ENCODE measurements at regions not wholly inside any gene's neighbourhood (a gene's known extent, or its start where the extent isn't known, plus 50 kb on each side); places are given as distances from the start of the nearest gene placed in this dataset.

DNA sequence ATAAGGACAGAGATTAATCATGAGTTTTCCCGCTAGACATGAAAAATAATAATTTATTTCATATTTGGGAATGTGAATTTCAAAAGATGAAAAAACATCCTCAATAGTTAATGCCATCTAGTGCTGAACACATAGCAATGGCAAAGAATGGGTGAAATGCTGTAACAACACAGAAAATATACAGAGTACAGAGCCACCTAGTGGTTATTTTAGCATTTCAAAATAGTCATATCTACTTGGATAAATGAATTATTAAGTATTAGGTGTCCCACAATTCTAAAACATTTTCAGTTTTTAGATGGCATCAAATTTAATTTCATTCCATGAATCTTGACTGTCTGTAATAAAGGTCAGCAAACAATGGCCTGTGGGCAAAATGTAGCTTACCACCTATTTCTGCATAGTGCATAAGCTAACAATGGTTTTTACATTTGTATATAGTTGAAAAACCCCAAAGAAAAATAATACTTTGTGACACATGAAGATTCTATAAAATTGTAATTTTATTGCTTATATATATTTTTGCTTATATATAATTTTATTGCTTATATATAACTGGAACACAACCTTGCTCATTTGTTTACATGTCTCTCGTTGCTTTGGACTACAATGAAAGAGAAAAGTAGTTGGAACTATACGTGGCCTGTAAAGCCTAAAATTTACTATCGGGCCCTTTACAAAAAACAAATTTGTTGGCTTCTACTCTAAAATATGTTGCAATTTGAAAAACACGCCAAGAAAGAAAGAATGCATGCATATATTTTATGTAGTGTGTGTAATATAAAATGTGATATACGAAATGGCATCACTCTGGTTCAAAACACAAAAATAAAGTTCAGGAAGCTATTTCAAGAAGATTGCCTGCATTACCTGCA, 99.1 kb upstream of the FAM47C start:
- FAIRE-seq (peak; percentile 94), DNase-seq (ENCODE audit: insufficient read length, low spot score) (no peak)
- TF ChIP-seq, protein P1, sequence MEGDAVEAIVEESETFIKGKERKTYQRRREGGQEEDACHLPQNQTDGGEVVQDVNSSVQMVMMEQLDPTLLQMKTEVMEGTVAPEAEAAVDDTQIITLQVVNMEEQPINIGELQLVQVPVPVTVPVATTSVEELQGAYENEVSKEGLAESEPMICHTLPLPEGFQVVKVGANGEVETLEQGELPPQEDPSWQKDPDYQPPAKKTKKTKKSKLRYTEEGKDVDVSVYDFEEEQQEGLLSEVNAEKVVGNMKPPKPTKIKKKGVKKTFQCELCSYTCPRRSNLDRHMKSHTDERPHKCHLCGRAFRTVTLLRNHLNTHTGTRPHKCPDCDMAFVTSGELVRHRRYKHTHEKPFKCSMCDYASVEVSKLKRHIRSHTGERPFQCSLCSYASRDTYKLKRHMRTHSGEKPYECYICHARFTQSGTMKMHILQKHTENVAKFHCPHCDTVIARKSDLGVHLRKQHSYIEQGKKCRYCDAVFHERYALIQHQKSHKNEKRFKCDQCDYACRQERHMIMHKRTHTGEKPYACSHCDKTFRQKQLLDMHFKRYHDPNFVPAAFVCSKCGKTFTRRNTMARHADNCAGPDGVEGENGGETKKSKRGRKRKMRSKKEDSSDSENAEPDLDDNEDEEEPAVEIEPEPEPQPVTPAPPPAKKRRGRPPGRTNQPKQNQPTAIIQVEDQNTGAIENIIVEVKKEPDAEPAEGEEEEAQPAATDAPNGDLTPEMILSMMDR (IDR thresholded peaks at IDR 0.05; ENCODE audit: insufficient read depth, missing control alignments) = peak; percentile 37

DNA sequence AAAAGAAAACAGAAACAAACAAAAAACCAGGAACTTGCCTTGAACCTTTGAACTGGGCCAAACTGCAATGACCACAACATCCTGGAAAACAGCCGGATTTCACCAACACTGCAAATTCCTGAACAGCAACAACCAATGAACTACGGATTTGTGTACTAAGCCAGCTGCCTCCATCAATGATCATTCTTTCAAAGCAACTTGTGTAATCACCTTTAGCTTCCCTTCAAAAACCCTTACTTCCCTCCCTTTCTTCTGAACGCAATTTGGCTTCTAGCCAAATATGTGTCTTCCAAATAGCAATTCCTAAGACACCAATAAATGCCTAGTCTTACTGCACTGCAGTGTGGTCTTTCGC, 98.5 kb upstream of the FAM47C start:
- FAIRE-seq = no peak
- DNase-seq (ENCODE audit: insufficient read length, low spot score) = no peak
- TF ChIP-seq, protein P1 (IDR thresholded peaks at IDR 0.05; ENCODE audit: insufficient read depth, missing control alignments) = no peak

DNA sequence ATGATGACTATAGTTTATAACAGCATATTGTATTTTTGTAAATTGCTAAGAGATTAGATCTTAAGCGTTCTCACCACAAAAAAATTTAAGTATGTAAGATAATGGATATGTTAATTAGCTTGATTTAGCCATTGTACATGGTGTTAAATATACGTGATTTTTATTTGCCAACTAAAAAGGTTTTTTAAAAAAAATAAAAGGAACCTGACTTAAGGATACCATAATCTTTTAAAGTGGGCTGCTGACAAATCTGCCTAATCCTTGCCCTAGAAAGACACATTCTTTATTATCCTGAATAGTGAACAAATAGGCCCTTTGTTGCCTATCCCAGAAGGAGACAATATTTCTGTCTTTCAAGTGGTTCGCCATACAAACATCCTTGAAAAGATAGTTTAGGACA, 94.6 kb upstream of the FAM47C start:
- FAIRE-seq = peak; percentile 41
- TF ChIP-seq, protein P1 (IDR thresholded peaks at IDR 0.05; ENCODE audit: insufficient read depth, missing control alignments) = no peak
- DNase-seq (ENCODE audit: insufficient read length, low spot score) = no peak

- TF ChIP-seq, protein P1 (IDR thresholded peaks at IDR 0.05; ENCODE audit: insufficient read depth, missing control alignments) = no peak
- DNase-seq (ENCODE audit: insufficient read length, low spot score) (no peak), FAIRE-seq (no peak)
These were observed 91.2 kb upstream of the FAM47C start for GRCh38 chrX:36916941-36917340.

GRCh38 chrX:36927712-36928111, 80.5 kb upstream of the FAM47C start:
- TF ChIP-seq, protein P1 (IDR thresholded peaks at IDR 0.05; ENCODE audit: insufficient read depth, missing control alignments) = no peak

DNA sequence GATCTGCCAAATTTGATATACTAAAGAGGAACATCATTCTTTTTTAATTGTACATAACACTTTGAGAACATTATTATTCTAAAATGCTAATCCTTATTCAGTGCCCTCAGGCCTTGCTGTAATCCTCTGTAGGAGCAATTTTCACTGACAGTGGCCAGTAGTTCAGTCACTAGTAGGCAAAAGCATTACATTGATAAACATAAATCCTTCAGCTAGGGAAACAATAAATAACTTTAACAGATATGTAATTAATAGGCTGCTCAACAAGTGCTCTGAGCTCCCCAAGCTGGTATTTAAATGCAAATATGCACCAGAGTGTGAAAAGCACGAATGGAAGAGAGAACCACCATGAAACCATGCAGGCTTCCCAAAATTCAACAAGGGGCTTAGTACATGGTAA, 77.7 kb upstream of the FAM47C start:
- TF ChIP-seq, protein P1 (IDR thresholded peaks at IDR 0.05; ENCODE audit: insufficient read depth, missing control alignments) = no peak
- DNase-seq (ENCODE audit: insufficient read length, low spot score) = no peak
- FAIRE-seq = no peak

More at GRCh38 chrX:36927712-36928111, 80.5 kb upstream of the FAM47C start:
- no peak for DNase-seq (ENCODE audit: insufficient read length, low spot score)
- no peak for FAIRE-seq

DNA sequence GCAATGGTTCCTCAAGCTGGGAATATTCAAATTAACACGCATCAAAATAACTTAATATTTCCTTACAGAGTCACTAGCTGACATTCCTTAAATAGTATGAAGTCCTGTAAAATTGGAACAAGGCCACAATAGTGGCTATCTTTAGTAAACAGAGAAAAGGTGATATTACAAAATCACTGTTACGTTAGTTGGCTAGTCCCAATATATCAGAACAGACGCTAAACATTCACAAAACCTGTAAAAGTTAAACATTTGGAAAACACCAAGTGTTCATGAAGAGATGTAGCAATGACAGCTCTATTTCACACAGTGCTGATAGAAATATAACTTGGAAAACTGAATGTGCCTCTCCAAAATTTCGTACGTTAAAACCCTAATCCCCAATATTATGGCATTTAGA, 61.0 kb upstream of the FAM47C start:
- TF ChIP-seq, protein P1 (IDR thresholded peaks at IDR 0.05; ENCODE audit: insufficient read depth, missing control alignments) = no peak
- DNase-seq (ENCODE audit: insufficient read length, low spot score) = no peak
- no peak for FAIRE-seq

Measured in D721Med (cell line).